Adipose tissue (tissue), 3 donors: ENCODE measurements at regions not wholly inside any gene's neighbourhood (a gene's known extent, or its start where the extent isn't known, plus 50 kb on each side); places are given as distances from the start of the nearest gene placed in this dataset.

Source experiments
- H3K27ac ChIP-seq: one replicate; pipeline ENCODE4 v1.5.1; 2013; ENCODE audit warnings: low read depth, low read length
- WGBS, 3 donors: extraction: QIAGEN DNeasy Blood & Tissue Kit; methylation state at CpG; one replicate each; pipeline ENCODE4 v1.1.7; 2013; 5-methylcytosine and 5-hydroxymethylcytosine counted together
- donor health status: healthy with polysubstance abuse.
- donor health status: Bipolar disorder and iron deficiency.
- donor health status: healthy.

GRCh38 chr21:43364261-43364510 lies 62.7 kb downstream of the SIK1 start:
- 94 to 97% (median 94%) methylated on average over 7 of the region's 7 CpGs for WGBS, 3 donors
- no peak overlapping the region for H3K27ac ChIP-seq

DNA sequence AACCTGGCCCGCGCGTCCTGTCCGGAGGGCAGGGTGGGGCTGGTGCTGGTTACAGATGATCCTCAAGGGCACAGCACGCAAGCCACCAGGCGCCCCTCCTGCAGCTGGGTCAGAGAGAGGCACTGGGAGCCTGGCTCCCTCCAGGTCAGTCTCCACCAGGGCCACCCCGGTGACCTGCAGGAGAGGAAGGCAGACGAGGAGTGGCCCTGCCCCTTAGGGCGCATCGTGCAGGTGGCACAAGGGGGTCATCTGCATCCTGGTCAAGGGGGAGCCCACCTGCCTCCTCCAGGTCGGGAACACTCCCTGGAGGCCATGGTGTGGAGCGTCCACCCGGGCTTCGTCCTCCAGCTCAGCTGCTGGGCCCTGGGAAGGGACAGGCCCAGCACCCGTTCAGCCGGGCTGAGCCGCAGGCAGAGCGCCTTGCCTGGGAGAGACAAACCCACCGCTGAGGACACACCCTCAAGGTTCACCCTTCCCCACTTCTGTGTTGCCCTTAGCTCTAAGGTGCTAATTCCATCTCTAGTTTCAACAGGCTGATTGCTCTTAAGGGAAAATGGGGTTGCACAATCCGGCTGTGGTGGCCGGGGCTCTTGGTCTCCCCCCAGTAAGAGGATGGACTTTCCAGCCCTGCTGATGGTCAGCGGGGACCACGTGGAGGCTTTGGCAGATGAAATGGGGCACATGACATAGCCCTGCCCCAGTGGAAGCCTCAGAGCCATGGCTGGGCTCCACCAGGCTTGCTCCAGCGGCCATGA lies 63.2 kb downstream of the SIK1 start:
- no peak overlapping the region for H3K27ac ChIP-seq
- WGBS, 3 donors, result 91 to 93% (median 91%) methylated on average over 22 to 24 of the region's 24 CpGs

GRCh38 chr21:43362915-43363314 lies 64.0 kb downstream of the SIK1 start:
- 84 to 92% (median 88%) methylated on average over 13 of the region's 13 CpGs for WGBS, 3 donors
- no peak overlapping the region for H3K27ac ChIP-seq

- no peak overlapping the region for H3K27ac ChIP-seq
- WGBS, 3 donors, result 14 to 34% (median 16%) methylated on average over 34 to 35 of the region's 35 CpGs
Observed at GRCh38 chr21:43362321-43362791, 64.6 kb downstream of the SIK1 start.

- 43 to 76% (median 51%) methylated on average over 32 to 35 of the region's 35 CpGs for WGBS, 3 donors
- H3K27ac ChIP-seq, result no peak overlapping the region
Observed at GRCh38 chr21:43361493-43362296, 65.2 kb downstream of the SIK1 start.

- WGBS, 3 donors, result 34 to 56% (median 53%) methylated on average over 10 of the region's 10 CpGs
- no peak overlapping the region for H3K27ac ChIP-seq
Observed at GRCh38 chr21:43361127-43361492, 65.8 kb downstream of the SIK1 start.

DNA sequence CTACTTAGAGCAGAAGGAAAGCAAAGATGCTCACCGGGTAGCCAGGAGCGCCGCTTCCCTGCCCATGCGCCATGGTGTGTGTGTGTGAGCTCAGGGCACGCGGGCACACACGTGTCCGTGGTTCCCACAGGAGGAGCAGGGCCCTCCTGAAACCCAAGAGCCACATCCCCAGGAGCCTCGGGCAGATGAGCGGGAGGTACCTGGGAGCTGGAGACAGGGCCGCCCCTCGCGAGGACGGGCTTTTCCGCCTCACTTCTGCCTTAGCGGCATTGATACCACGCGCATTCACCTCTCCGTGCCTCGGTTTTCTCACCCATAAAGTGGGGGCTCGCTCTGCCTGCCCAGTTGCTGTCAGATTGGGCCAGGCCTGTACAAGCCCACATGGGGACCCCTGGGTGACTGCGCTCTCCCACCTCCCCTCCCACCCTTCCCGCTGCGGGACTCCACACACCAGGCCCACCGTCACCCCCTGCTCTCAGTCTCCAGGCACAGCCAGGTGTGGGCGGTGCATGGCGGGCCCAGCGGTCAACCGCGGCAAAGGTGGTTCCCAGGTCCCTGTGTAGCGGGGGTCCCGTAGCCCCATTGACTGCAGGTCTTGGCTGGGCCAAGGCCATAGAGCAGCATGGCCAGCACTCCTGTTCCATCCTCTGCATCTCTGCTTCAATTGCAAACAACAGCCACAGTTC lies 66.3 kb downstream of the SIK1 start:
- no peak overlapping the region for H3K27ac ChIP-seq
- WGBS, 3 donors, result 94 to 95% (median 95%) methylated on average over 31 to 32 of the region's 32 CpGs

DNA sequence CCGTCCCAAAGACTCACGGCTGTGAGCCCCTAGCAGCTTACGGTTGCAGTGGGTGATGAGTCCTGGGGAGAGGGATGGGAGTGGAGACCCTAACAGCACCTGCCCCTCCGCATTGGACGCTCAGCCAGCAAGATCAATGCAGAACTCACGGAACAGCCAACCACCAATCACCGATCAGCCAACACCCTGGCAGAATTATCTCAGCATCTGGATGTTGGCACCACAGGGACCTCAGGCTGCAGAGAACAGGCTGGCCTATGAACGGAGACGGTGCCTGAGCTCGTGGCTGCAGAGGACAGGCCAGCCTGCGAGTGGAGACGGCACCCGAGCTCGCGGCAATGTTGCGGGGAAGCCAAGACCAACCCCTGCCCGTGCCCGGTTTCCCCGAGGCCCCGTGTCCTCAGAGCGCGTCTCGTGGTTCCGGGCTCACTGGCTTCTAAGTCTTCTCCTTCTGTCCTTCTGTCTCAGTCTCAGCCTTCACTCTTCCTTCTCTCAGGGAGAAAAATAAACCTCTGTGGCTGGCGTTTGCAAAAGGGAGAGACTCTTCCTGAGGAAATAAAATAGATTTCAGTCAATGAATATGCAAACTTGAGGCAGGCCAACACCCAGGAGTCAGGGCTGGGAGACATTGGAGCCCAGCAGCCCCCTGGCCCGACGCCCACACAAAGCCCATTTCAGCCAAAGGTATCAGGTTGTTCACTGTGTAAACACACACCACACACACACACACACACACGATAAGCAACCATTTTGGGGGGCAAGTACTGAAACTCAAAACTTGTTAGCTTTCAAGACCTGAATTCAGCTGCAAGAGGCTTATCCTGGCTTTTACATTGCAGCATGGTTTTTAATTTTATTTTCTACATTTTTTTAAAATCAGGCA lies 67.8 kb downstream of the SIK1 start:
- H3K27ac ChIP-seq, result no peak overlapping the region
- WGBS, 3 donors, result 76 to 81% (median 81%) methylated on average over 28 of the region's 28 CpGs

DNA sequence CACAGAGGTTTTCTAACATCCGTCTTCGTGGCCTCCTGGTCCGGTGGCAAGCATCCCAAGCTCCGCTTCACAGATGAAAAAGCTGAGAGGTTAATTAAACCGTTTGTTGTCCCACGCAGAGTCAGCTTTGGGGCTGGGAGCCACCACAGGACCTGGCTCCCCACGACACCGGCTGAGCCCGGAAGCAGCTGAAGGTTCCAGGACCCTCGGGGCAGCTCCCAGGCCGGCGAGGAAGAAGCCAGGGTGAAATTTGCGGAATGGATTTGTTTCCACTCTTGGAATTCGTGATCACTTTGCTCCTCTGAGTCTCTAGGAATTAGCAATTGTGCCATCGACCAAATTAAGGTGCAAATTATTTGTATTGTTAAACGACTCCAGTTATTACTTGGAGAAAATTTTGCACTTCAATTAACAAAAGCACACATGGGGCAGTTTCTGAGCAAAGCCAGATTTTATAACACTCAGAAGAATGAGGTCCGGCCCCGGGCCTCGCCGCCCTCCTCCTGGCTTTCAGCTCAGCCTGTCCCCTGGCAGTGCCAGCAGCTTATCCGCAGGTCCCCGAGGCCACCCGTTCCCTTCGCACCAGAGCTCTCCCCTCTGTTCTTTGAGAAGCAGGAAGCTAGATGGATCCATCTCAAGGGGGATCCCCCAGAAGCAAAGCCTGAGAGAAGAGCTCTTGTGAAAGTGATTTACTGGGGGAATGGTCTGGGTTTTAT lies 69.1 kb downstream of the SIK1 start:
- no peak overlapping the region for H3K27ac ChIP-seq
- 86 to 87% (median 87%) methylated on average over 24 of the region's 24 CpGs for WGBS, 3 donors

DNA sequence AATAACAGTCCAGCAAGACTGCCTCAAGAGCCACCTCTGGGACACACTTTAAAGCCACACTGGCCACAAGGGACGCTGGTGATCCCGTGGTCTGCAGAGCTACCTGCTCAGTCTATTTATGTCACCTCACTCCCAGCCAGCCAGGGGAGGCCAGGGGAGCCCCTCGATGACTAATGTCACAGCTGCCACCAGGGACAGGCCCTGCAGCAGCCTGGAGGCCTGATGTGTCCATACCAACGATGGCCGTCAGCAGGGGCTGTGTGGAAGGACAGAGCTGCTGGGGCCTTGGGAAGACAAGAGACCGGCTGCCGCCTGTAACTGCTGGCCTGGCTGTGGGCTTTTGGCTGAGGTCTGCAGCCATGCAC lies 71.0 kb downstream of the SIK1 start:
- WGBS, 3 donors, result 73 to 86% (median 81%) methylated on average over 7 of the region's 7 CpGs
- H3K27ac ChIP-seq, result no peak overlapping the region

DNA sequence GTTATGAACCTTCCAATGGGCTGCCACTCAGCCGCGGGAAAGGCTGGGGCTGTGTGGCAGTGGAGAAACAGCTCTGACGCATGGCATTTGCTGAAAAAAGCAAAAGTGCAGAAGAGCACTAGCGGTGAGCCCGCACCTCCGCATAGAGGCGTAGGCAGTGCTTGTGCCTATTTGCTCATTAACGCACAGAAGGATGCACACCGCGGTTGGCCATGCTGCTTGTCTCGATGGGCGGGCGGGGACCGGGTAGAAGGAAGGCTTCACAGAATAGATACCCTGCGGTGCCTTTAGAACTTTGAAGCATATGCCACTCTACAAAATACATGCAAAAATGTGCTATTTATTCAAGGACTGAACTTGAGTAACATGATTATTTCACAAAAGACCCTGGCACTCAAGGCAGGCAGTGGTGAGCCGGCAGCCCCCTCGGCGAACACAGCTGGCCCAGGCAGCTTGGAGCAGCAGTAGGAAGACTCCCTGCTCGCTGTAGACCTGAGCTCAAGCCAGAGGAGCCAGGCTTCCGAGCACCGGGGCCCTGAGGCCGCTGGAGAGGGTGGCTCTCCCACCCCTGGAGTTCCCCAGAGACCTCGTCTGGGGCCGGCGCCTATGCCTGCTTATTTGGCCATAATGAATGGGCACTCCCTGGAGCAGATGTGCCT lies 71.5 kb downstream of the SIK1 start:
- no peak overlapping the region for H3K27ac ChIP-seq
- 85 to 89% (median 89%) methylated on average over 25 of the region's 25 CpGs for WGBS, 3 donors

- 94 to 97% (median 96%) methylated on average over 4 of the region's 4 CpGs for whole genome bisulfite sequencing, 3 donors
- no peak overlapping the region for H3K27ac ChIP-seq
Observed at GRCh38 chr21:43354666-43355065, 72.3 kb downstream of the SIK1 start.

DNA sequence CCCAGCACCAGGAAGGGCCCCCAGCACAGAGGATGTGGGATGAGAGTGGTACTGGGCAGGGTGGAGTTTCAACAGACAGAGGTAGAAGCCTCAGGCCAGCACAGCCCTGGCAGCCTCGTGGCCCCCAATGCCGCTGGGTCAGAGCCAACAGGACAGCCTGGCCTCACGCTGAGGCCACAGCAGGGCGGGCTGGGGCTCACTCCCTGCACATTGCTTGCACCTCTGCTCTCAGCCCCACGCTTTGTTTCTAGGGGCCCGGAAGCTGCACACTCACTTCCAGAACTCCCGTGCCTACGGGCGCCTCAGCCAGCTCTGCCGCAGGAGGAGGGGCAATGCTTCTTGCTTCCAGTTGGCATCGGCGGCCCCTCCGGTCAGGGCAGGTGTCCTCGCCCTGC lies 72.9 kb downstream of the SIK1 start:
- WGBS, 3 donors, result 79 to 90% (median 89%) methylated on average over 14 of the region's 14 CpGs
- no peak overlapping the region for H3K27ac ChIP-seq

DNA sequence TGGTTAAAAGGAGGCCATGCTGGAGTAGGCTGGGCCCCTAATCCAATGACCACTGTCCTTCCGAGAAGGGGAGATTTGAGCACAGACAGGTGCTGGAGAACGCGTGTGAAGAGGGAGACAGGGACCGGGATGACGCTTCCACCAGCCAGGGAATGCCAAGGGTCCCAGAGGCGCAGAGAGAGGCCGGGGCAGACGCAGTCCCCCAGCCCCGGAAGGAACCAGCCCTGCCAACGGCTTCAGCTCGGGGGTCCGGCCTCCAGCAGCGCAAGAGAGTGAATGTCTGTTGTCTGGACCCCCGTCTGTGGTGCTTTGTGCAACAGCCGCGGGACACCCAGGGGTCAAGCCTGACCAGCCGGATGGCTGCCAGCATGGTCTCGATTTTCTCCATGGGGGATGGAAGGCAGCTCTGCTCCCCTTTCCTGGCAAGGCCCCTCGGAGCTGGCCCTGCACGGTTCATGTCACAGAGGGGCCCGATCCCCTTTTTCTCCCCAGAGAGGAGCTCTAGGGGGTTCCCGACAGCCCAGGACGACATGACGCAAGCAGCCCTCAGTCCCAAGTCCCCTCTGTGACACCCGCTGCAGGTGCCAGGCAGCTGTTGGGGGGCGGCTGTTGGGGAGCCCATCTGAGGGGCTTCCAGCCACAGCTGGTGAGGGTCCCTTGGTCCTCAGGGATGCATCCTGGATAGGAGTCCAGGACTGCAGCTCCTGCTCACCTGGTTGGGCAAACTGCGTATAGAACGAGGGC lies 73.5 kb downstream of the SIK1 start:
- WGBS, 3 donors, result 91 to 92% (median 92%) methylated on average over 28 of the region's 28 CpGs
- no peak overlapping the region for H3K27ac ChIP-seq

GRCh38 chr21:43352568-43353281 lies 74.2 kb downstream of the SIK1 start:
- 90 to 94% (median 92%) methylated on average over 16 of the region's 16 CpGs for WGBS, 3 donors
- no peak overlapping the region for H3K27ac ChIP-seq

- no peak overlapping the region for H3K27ac ChIP-seq
- 90 to 92% (median 91%) methylated on average over 8 of the region's 8 CpGs for WGBS, 3 donors
Observed at GRCh38 chr21:43352154-43352537, 74.8 kb downstream of the SIK1 start.
